SK-N-SH (cell line): ENCODE measurements at regions not wholly inside any gene's neighbourhood (a gene's known extent, or its start where the extent isn't known, plus 50 kb on each side); places are given as distances from the start of the nearest gene placed in this dataset.

Experiments used
- CTCF ChIA-PET: fragments of 300-600, 350-600 bp; formaldehyde crosslinking; extraction: SDS; loops from one replicate; lab custom pipeline; 2021; lab: Yijun Ruan, JAX
- POLR2A ChIA-PET: fragments of 350-600 bp; sonication (Branson Sonifier 250); formaldehyde crosslinking; extraction: SDS; loops from one replicate; lab custom pipeline; 2020; ENCODE audit warnings: antibody characterized with exemption, inconsistent platforms; lab: Yijun Ruan, JAX
- DNase-seq: peaks from one replicate; pipeline ENCODE4 v3.0.0; 2012
- H2AFZ ChIP-seq: fragments of 200-600 bp; sonication (generic); 2 replicates; pipeline ENCODE4 v1.8.1; 2016; ENCODE audit warnings: antibody characterized with exemption, mild to moderate bottlenecking, low read depth
- H3F3A ChIP-seq: fragments of 200-600 bp; sonication (generic); replicated peaks from 2 replicates; pipeline ENCODE3; 2016; ENCODE audit warnings: antibody characterized with exemption, mild to moderate bottlenecking; ENCODE audit not compliant: insufficient read depth
- H3K27ac ChIP-seq, 2 experiments: fragments of 200-500 bp in 1 of 2; fragments of 200-600 bp in 1 of 2; sonication (Bioruptor generic) in 1 of 2; sonication (generic), shearing (Covaris generic) in 1 of 2; 2 replicates each; pipeline versions ENCODE4 v1.5.1 to v1.6.1; 2014 to 2016; ENCODE audit warnings: low read depth in 2 of 2, inconsistent platforms in 1 of 2, low read length in 1 of 2, mild to moderate bottlenecking in 1 of 2, mixed read lengths in 1 of 2
- H3K27me3 ChIP-seq: fragments of 200-600 bp; sonication (generic), shearing (Covaris generic); 2 replicates; pipeline ENCODE4 v1.6.1; 2016; ENCODE audit warnings: mixed run types; ENCODE audit not compliant: insufficient read depth
- H3K36me3 ChIP-seq, 2 experiments: fragments of 200-500 bp in 1 of 2; fragments of 200-600 bp in 1 of 2; sonication (Bioruptor generic) in 1 of 2; sonication (generic) in 1 of 2; replicated peaks in 1 of 2; 2 replicates each; pipeline versions ENCODE3 to v1.5.1; 2014 to 2016; ENCODE audit warnings: low read length in 1 of 2, mild to moderate bottlenecking in 1 of 2; ENCODE audit not compliant: insufficient read depth in 2 of 2, control insufficient read depth in 1 of 2
- H3K4me1 ChIP-seq, 2 experiments: fragments of 200-500 bp in 1 of 2; fragments of 200-600 bp in 1 of 2; sonication (Bioruptor generic) in 1 of 2; sonication (generic), shearing (Covaris generic) in 1 of 2; 2 replicates each; pipeline versions ENCODE4 v1.5.1 to v1.6.1; 2014 to 2016; ENCODE audit warnings: low read depth in 1 of 2, low read length in 1 of 2, mixed run types in 1 of 2; ENCODE audit not compliant: insufficient read depth in 2 of 2, control insufficient read depth in 1 of 2
- H3K4me2 ChIP-seq: fragments of 200-600 bp; sonication (generic), shearing (Covaris generic); 2 replicates; pipeline ENCODE4 v1.6.1; 2017; ENCODE audit warnings: mixed run types
- H3K4me3 ChIP-seq, 2 experiments: fragments of 200-500 bp in 1 of 2; fragments of 200-600 bp in 1 of 2; sonication (Bioruptor generic) in 1 of 2; sonication (generic), shearing (Covaris generic) in 1 of 2; 2 replicates each; pipeline versions ENCODE4 v1.5.1 to v1.8.1; 2014 to 2016; ENCODE audit warnings: low read depth in 2 of 2, inconsistent platforms in 1 of 2, low read length in 1 of 2, mild to moderate bottlenecking in 1 of 2, mixed read lengths in 1 of 2, moderate library complexity in 1 of 2
- H3K79me2 ChIP-seq: fragments of 200-600 bp; sonication (generic); 2 replicates; pipeline ENCODE4 v1.8.1; 2017; ENCODE audit warnings: mild to moderate bottlenecking; ENCODE audit not compliant: insufficient read depth
- H3K9ac ChIP-seq: fragments of 200-600 bp; sonication (generic); 2 replicates; pipeline ENCODE4 v1.6.1; 2017; ENCODE audit warnings: mixed run types
- H3K9me2 ChIP-seq: fragments of 200-600 bp; sonication (generic); 2 replicates; pipeline ENCODE4 v1.6.1; 2017; ENCODE audit warnings: mixed run types
- H3K9me3 ChIP-seq: fragments of 200-600 bp; sonication (generic); 2 replicates; pipeline ENCODE4 v1.6.1; 2017; ENCODE audit warnings: mixed run types, mild to moderate bottlenecking, moderate library complexity
- H4K20me1 ChIP-seq: fragments of 200-600 bp; sonication (generic); 2 replicates; pipeline ENCODE4 v1.6.1; 2017; ENCODE audit warnings: mild to moderate bottlenecking, mixed run types; ENCODE audit not compliant: insufficient read depth
- CHD2 ChIP-seq: fragments of 150-350 bp; IDR thresholded peaks from 2 replicates; pipeline ENCODE4 v1.6.1; 2018; ENCODE audit warnings: low read length; ENCODE audit not compliant: partially characterized antibody
- EP300 ChIP-seq, 2 experiments: IDR thresholded peaks; 2 replicates each; pipeline versions ENCODE4 v1.4.0 to v1.6.1; 2012; ENCODE audit warnings: borderline replicate concordance in 1 of 2, low read depth in 1 of 2, low read length in 1 of 2
- FOXM1 ChIP-seq: IDR thresholded peaks from 2 replicates; pipeline ENCODE4 v1.4.0; 2012; ENCODE audit warnings: low read depth, mild to moderate bottlenecking
- GABPA ChIP-seq: IDR thresholded peaks from 2 replicates; pipeline ENCODE4 v1.4.0; 2012; ENCODE audit warnings: low read depth, mild to moderate bottlenecking
- GATA2 ChIP-seq: sonication (generic); formaldehyde crosslinking; IDR thresholded peaks from 2 replicates; pipeline ENCODE4 v1.5.0; 2020; ENCODE audit warnings: mild to moderate bottlenecking, missing genetic modification reagents
- IRF3 ChIP-seq: fragments of 150-350 bp; IDR thresholded peaks from 2 replicates; pipeline ENCODE4 v1.6.1; 2016; ENCODE audit warnings: mild to moderate bottlenecking, low read depth, low read length
- JUND ChIP-seq: IDR thresholded peaks from 2 replicates; pipeline ENCODE4 v1.4.0; 2012
- MXI1 ChIP-seq: IDR thresholded peaks from 2 replicates; pipeline ENCODE4 v1.6.1; 2012; ENCODE audit warnings: mild to moderate bottlenecking, low read depth, low read length, improper control_type of control experiment
- NFIC ChIP-seq: IDR thresholded peaks from 2 replicates; pipeline ENCODE4 v1.4.0; 2012; ENCODE audit warnings: borderline replicate concordance
- NRF1 ChIP-seq: IDR thresholded peaks from 2 replicates; pipeline ENCODE4 v1.6.1; 2012; ENCODE audit warnings: low read depth, mild to moderate bottlenecking, low read length
- PBX3 ChIP-seq: IDR thresholded peaks from 2 replicates; pipeline ENCODE4; 2012
- POLR2AphosphoS5 ChIP-seq: IDR thresholded peaks from 2 replicates; pipeline ENCODE4 v1.6.1; 2012; ENCODE audit warnings: low read depth, low read length
- RCOR1 ChIP-seq: fragments of 150-350 bp; IDR thresholded peaks from 2 replicates; pipeline ENCODE4 v1.6.1; 2017; ENCODE audit warnings: antibody characterized with exemption, low read length
- SMC3 ChIP-seq: IDR thresholded peaks from 2 replicates; pipeline ENCODE4 v1.6.1; 2012; ENCODE audit warnings: low read depth, low read length, improper control_type of control experiment
- TAF1 ChIP-seq: IDR thresholded peaks from 2 replicates; pipeline ENCODE4 v1.6.1; 2012; ENCODE audit warnings: low read depth, mild to moderate bottlenecking, low read length, moderate library complexity, borderline replicate concordance
- TCF12 ChIP-seq: IDR thresholded peaks from 2 replicates; pipeline ENCODE4 v1.4.0; 2012
- USF2 ChIP-seq: fragments of 150-350 bp; IDR thresholded peaks from 2 replicates; pipeline ENCODE4 v1.6.1; 2017; ENCODE audit warnings: antibody characterized with exemption, low read length, low read depth, borderline replicate concordance
- ZBTB33 ChIP-seq: IDR thresholded peaks from 2 replicates; pipeline ENCODE4 v1.4.0; 2012; ENCODE audit warnings: low read depth, borderline replicate concordance
- WGBS: methylation state at CpG from one replicate; pipeline ENCODE4 v1.1.6; 2017; ENCODE audit warnings: low lambda C conversion rate; 5-methylcytosine and 5-hydroxymethylcytosine counted together

GRCh38 chrX:63884821-63885790 is 100.1 kb upstream of the ARHGEF9 start:
- no peak for DNase-seq
- 22% methylated on average over 8 of the region's 10 CpGs for WGBS
- TF ChIP-seq CHD2: no peak
- no peak for TF ChIP-seq TCF12
- TF ChIP-seq GABPA: no peak
- no peak for TF ChIP-seq GATA2
- no peak for TF ChIP-seq JUND
- no peak for TF ChIP-seq NRF1
- no peak for TF ChIP-seq EP300 (IDR thresholded peaks at IDR 0.05; ENCODE audit: borderline replicate concordance in 1 of 2, low read depth in 1 of 2, low read length in 1 of 2)
- TF ChIP-seq, all 33 proteins: peak for 0

GRCh38 chrX:63869506-63869905 is 84.5 kb upstream of the ARHGEF9 start:
- CTCF ChIA-PET: no interaction called here
- no peaks in the 10 kb centered on the region for H3K79me2 ChIP-seq
- H4K20me1 ChIP-seq: no peaks in the 10 kb centered on the region
- no peaks in the 10 kb centered on the region for H3K36me3 ChIP-seq
- no peak for TF ChIP-seq FOXM1
- no peak for TF ChIP-seq GATA2
- no peak for TF ChIP-seq TAF1
- no peak for TF ChIP-seq PBX3
- TF ChIP-seq, all 33 proteins: peak for 0
- Histone ChIP-seq H3K9ac (no peak overlapping the region), H3F3A (no peaks in the 10 kb centered on the region), H3K4me1 (no peaks in the 10 kb centered on the region), H3K27me3 (no peaks in the 10 kb centered on the region), H3K9me3 (no peaks in the 10 kb centered on the region), H3K4me2 (no peak overlapping the region), H3K27ac (no peak overlapping the region), H3K9me2 (no peaks in the 10 kb centered on the region), H3K4me3 (no peak overlapping the region), H2AFZ (no peak overlapping the region)
- POLR2A ChIA-PET: no interaction called here
- WGBS: 0% methylated on average over 3 of the region's 3 CpGs
- no peak for DNase-seq

More at GRCh38 chrX:63884821-63885790, 100.1 kb upstream of the ARHGEF9 start:
- H3K4me2 ChIP-seq: no peak overlapping the region
- no peak overlapping the region for H3K27ac ChIP-seq
- no peaks in the 10 kb centered on the region for H3K36me3 ChIP-seq
- ChIA-PET POLR2A (no interaction called here), CTCF (no interaction called here)
- H3K9me2 ChIP-seq: no peaks in the 10 kb centered on the region
- no peak overlapping the region for H3K4me3 ChIP-seq
- H4K20me1 ChIP-seq: no peaks in the 10 kb centered on the region
- no peak overlapping the region for H2AFZ ChIP-seq
- H3K4me1 ChIP-seq: no peaks in the 10 kb centered on the region
- H3K9me3 ChIP-seq: no peaks in the 10 kb centered on the region
- H3F3A ChIP-seq: no peaks in the 10 kb centered on the region
- H3K9ac ChIP-seq: no peak overlapping the region
- no peaks in the 10 kb centered on the region for H3K79me2 ChIP-seq
- H3K27me3 ChIP-seq: no peaks in the 10 kb centered on the region

- Histone ChIP-seq H3K27me3 (no peaks in the 10 kb centered on the region), H3K9me2 (no peaks in the 10 kb centered on the region), H2AFZ (no peak overlapping the region), H3K79me2 (no peaks in the 10 kb centered on the region), H3K4me3 (no peak overlapping the region), H3K36me3 (no peaks in the 10 kb centered on the region)
- DNase-seq: no peak
- POLR2A ChIA-PET: no interaction called here
- TF ChIP-seq RCOR1 (no peak), TCF12 (no peak), SMC3 (no peak), FOXM1 (no peak), NFIC (no peak), ZBTB33 (no peak), IRF3 (no peak), USF2 (no peak), POLR2AphosphoS5 (no peak), MXI1 (no peak)
- TF ChIP-seq, all 33 proteins: peak for 0
- H3K4me2 ChIP-seq: no peak overlapping the region
- H3K9me3 ChIP-seq: no peaks in the 10 kb centered on the region
- CTCF ChIA-PET: no interaction called here
- H3F3A ChIP-seq: no peaks in the 10 kb centered on the region
- H3K27ac ChIP-seq: no peak overlapping the region
- H4K20me1 ChIP-seq: no peaks in the 10 kb centered on the region
- no peaks in the 10 kb centered on the region for H3K4me1 ChIP-seq
- no peak overlapping the region for H3K9ac ChIP-seq
Observed at GRCh38 chrX:63855896-63856295, 70.9 kb upstream of the ARHGEF9 start.
